ENCODE measurements at regions not wholly inside any gene's neighbourhood (a gene's known extent, or its start where the extent isn't known, plus 50 kb on each side); places are given as distances from the start of the nearest gene placed in this dataset.
"Not testable (repeated sequence)": the region's sequence is repeated elsewhere in the genome, so short reads cannot be mapped to it uniquely, and the experiment has no call there.

- no peak for DNase-seq
Observed at GRCh38 chr13:57784633-57785032, 153.1 kb downstream of the PCDH17 start.

- DNase-seq: no peak
Observed at GRCh38 chr13:57787058-57787791, 155.7 kb downstream of the PCDH17 start.

- DNase-seq: no peak
Observed at GRCh38 chr13:57799624-57800023, 168.1 kb downstream of the PCDH17 start.

- DNase-seq: no peak
Observed at GRCh38 chr13:57813651-57814050, 182.1 kb downstream of the PCDH17 start.

GRCh38 chr13:57815600-57815999, 184.1 kb downstream of the PCDH17 start:
- no peak for DNase-seq

GRCh38 chr13:57820924-57821323, 189.4 kb downstream of the PCDH17 start:
- DNase-seq: no peak

- no peak for DNase-seq
Observed at GRCh38 chr13:57823704-57824103, 192.2 kb downstream of the PCDH17 start.

GRCh38 chr13:57824121-57824520, 192.6 kb downstream of the PCDH17 start:
- no peak for DNase-seq

GRCh38 chr13:57825066-57825465, 193.5 kb downstream of the PCDH17 start:
- DNase-seq: no peak

GRCh38 chr13:57829496-57829895, 198.0 kb downstream of the PCDH17 start:
- DNase-seq: no peak

- no peak for DNase-seq
Observed at GRCh38 chr13:57832187-57832586, 200.6 kb downstream of the PCDH17 start.

- no peak for DNase-seq
Observed at GRCh38 chr13:57837801-57838200, 206.3 kb downstream of the PCDH17 start.

GRCh38 chr13:57843521-57843920, 212.0 kb downstream of the PCDH17 start:
- DNase-seq: no peak

GRCh38 chr13:57846600-57847173, 215.1 kb downstream of the PCDH17 start:
- DNase-seq: no peak

- no peak for DNase-seq
Observed at GRCh38 chr13:57857945-57858344, 226.4 kb downstream of the PCDH17 start.

GRCh38 chr13:57858376-57858775, 226.8 kb downstream of the PCDH17 start:
- DNase-seq: no peak

- no peak for DNase-seq
Observed at GRCh38 chr13:57862879-57863278, 231.3 kb downstream of the PCDH17 start.

GRCh38 chr13:57865600-57866294, 234.2 kb downstream of the PCDH17 start:
- DNase-seq: no peak

- no peak for DNase-seq
Observed at GRCh38 chr13:57874530-57874929, 243.0 kb downstream of the PCDH17 start.

GRCh38 chr13:57877601-57878000, 246.1 kb downstream of the PCDH17 start:
- DNase-seq: no peak

- no peak for DNase-seq
Observed at GRCh38 chr13:57878291-57878690, 246.7 kb downstream of the PCDH17 start.

- no peak for DNase-seq
Observed at GRCh38 chr13:57897225-57897624, 265.7 kb downstream of the PCDH17 start.

- DNase-seq: no peak
Observed at GRCh38 chr13:57899096-57899495, 267.6 kb downstream of the PCDH17 start.

GRCh38 chr13:57909833-57910232, 278.3 kb downstream of the PCDH17 start:
- not testable (repeated sequence) for DNase-seq
